ENCODE measurements at regions not wholly inside any gene's neighbourhood (a gene's known extent, or its start where the extent isn't known, plus 50 kb on each side); places are given as distances from the start of the nearest gene placed in this dataset.

- no peaks in the 10 kb centered on the region for H3K27me3 ChIP-seq
- H3K36me3 ChIP-seq: no peaks in the 10 kb centered on the region
- ATAC-seq (peak in 3 of 4 donors; percentile 25 to 54 (median 48)), DNase-seq (no peak), FAIRE-seq (no peak)
- WGBS, 2 donors: 68 to 71% methylated on average over 1 of the region's 1 CpG
- H3K9me3 ChIP-seq: no peaks in the 10 kb centered on the region
- no peak overlapping the region for H3K27ac ChIP-seq
- intact Hi-C loops (cut with DNase I): no loop called here
- TF ChIP-seq, protein P1, sequence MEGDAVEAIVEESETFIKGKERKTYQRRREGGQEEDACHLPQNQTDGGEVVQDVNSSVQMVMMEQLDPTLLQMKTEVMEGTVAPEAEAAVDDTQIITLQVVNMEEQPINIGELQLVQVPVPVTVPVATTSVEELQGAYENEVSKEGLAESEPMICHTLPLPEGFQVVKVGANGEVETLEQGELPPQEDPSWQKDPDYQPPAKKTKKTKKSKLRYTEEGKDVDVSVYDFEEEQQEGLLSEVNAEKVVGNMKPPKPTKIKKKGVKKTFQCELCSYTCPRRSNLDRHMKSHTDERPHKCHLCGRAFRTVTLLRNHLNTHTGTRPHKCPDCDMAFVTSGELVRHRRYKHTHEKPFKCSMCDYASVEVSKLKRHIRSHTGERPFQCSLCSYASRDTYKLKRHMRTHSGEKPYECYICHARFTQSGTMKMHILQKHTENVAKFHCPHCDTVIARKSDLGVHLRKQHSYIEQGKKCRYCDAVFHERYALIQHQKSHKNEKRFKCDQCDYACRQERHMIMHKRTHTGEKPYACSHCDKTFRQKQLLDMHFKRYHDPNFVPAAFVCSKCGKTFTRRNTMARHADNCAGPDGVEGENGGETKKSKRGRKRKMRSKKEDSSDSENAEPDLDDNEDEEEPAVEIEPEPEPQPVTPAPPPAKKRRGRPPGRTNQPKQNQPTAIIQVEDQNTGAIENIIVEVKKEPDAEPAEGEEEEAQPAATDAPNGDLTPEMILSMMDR (IDR thresholded peaks at IDR 0.05): no peak
- H3K4me3 ChIP-seq: no peak overlapping the region
- H3K4me1 ChIP-seq: peaks cover 0 to 11% (median 6%) of the 10 kb centered on the region in 3 donors
Observed at GRCh38 chr6:150537893-150538292, 61.8 kb upstream of the PLEKHG1 start.

- DNase-seq (no peak), FAIRE-seq (no peak), ATAC-seq (no peak)
- intact Hi-C loops (cut with DNase I): no loop called here
- no peaks in the 10 kb centered on the region for H3K9me3 ChIP-seq
- 83 to 96% methylated on average over 2 of the region's 2 CpGs for WGBS, 2 donors
- H3K4me1 ChIP-seq: peaks cover 0 to 11% (median 6%) of the 10 kb centered on the region in 3 donors
- H3K36me3 ChIP-seq: no peaks in the 10 kb centered on the region
- H3K27ac ChIP-seq: no peak overlapping the region
- no peaks in the 10 kb centered on the region for H3K27me3 ChIP-seq
- H3K4me3 ChIP-seq: no peak overlapping the region
- TF ChIP-seq, protein P1 (IDR thresholded peaks at IDR 0.05): no peak
Observed at GRCh38 chr6:150539111-150539510, 60.6 kb upstream of the PLEKHG1 start.

DNA sequence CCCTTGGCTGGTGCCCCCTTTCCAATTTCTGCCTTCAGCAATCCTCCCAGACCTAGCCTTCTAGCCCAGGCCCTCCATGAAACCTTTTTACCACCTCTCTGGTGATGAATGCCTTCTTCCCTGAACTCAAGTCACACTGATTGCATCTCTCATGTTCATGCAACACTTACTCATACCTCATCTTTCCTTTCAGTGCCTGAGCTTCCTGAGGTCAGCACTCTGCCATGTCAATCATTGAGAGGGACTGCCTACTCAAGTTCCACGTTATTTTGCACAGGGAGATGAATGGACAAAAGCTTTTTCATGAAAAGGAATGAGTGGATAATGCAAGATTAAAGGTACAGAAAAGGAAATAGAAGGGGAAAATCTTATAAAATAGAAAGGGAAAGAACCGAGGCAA is 60.1 kb upstream of the PLEKHG1 start:
- ATAC-seq (no peak), FAIRE-seq (no peak), DNase-seq (no peak)
- H3K4me3 ChIP-seq: no peak overlapping the region
- TF ChIP-seq, protein P1 (IDR thresholded peaks at IDR 0.05): no peak
- no peak overlapping the region for H3K27ac ChIP-seq
- no peaks in the 10 kb centered on the region for H3K9me3 ChIP-seq
- WGBS, 2 donors: 74 to 75% methylated on average over 2 of the region's 2 CpGs
- intact Hi-C loops (cut with DNase I): no loop called here
- H3K36me3 ChIP-seq: no peaks in the 10 kb centered on the region
- H3K4me1 ChIP-seq: peaks cover 0 to 11% (median 6%) of the 10 kb centered on the region in 3 donors
- no peaks in the 10 kb centered on the region for H3K27me3 ChIP-seq

DNA sequence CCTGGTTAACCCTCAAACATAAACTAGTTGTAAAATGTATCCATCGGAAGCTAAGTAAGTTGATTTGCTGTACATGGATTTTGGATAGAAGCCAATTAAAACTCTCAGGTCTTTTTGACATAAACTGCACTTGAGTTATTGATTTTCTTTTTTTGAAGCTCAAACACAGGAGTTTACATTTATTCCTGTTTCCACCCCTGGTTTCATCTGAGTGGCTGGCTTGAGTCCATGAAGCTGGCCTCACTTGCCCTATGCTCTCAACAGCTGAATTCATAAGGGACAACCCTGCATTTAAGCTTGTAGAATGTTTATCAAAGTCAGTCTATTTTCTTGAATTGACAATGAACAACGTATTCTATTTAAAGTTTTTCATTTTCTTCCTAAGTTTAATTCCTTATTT is 58.1 kb upstream of the PLEKHG1 start:
- Histone ChIP-seq H3K36me3 (no peaks in the 10 kb centered on the region), H3K27me3 (no peaks in the 10 kb centered on the region), H3K4me1 (peaks cover 0 to 11% (median 6%) of the 10 kb centered on the region in 3 donors), H3K9me3 (no peaks in the 10 kb centered on the region), H3K27ac (no peak overlapping the region), H3K4me3 (no peak overlapping the region)
- 13 to 14% methylated on average over 2 of the region's 2 CpGs for WGBS, 2 donors
- DNase-seq (peak in 3 of 6 donors; percentile 22 to 58 (median 32)), FAIRE-seq (no peak), ATAC-seq (peak in 3 of 4 donors; percentile 48 to 74 (median 64))
- TF ChIP-seq, protein P1 (IDR thresholded peaks at IDR 0.05): no peak
- intact Hi-C loops (cut with DNase I): no loop called here

GRCh38 chr6:150543178-150543577 is 56.5 kb upstream of the PLEKHG1 start:
- intact Hi-C loops (cut with DNase I): no loop called here
- H3K9me3 ChIP-seq: no peaks in the 10 kb centered on the region
- DNase-seq (no peak), FAIRE-seq (no peak), ATAC-seq (no peak)
- H3K27me3 ChIP-seq: no peaks in the 10 kb centered on the region
- peaks cover 0 to 11% (median 6%) of the 10 kb centered on the region in 3 donors for H3K4me1 ChIP-seq
- TF ChIP-seq, protein P1 (IDR thresholded peaks at IDR 0.05): no peak
- H3K36me3 ChIP-seq: no peaks in the 10 kb centered on the region
- no peak overlapping the region for H3K27ac ChIP-seq
- H3K4me3 ChIP-seq: no peak overlapping the region

Data from pancreas (tissue), 10 donors.